Ishikawa (cell line): ENCODE measurements at regions not wholly inside any gene's neighbourhood (a gene's known extent, or its start where the extent isn't known, plus 50 kb on each side); places are given as distances from the start of the nearest gene placed in this dataset.

Experiments used
- CEBPB ChIP-seq: IDR thresholded peaks from 2 replicates; pipeline ENCODE4 v1.6.1; 2012
- CREB1 ChIP-seq: IDR thresholded peaks from 2 replicates; pipeline ENCODE4 v1.6.1; 2012; ENCODE audit warnings: low read depth
- EGR1 ChIP-seq: IDR thresholded peaks from 2 replicates; pipeline ENCODE4 v1.6.1; 2012
- EP300 ChIP-seq: IDR thresholded peaks from 2 replicates; pipeline ENCODE4 v1.6.1; 2012; ENCODE audit warnings: borderline replicate concordance
- FOXM1 ChIP-seq: IDR thresholded peaks from 2 replicates; pipeline ENCODE4 v1.6.1; 2012; ENCODE audit warnings: low read depth, borderline replicate concordance
- NFIC ChIP-seq: IDR thresholded peaks from 2 replicates; pipeline ENCODE4 v1.6.1; 2012
- RAD21 ChIP-seq: IDR thresholded peaks from 2 replicates; pipeline ENCODE4 v1.6.1; 2012; ENCODE audit warnings: low read depth
- TAF1 ChIP-seq: IDR thresholded peaks from 2 replicates; pipeline ENCODE4 v1.6.1; 2012; ENCODE audit warnings: low read depth, mild to moderate bottlenecking
- TCF12 ChIP-seq: IDR thresholded peaks from 2 replicates; pipeline ENCODE4 v1.6.1; 2012; ENCODE audit warnings: low read depth
- TEAD4 ChIP-seq: IDR thresholded peaks from 2 replicates; pipeline ENCODE4 v1.6.1; 2012
- YY1 ChIP-seq: IDR thresholded peaks from 2 replicates; pipeline ENCODE4 v1.6.1; 2012; ENCODE audit warnings: low read depth
- ZBTB7A ChIP-seq: IDR thresholded peaks from 2 replicates; pipeline ENCODE4 v1.6.1; 2012; ENCODE audit warnings: low read depth
- TF ChIP-seq, protein P1 (sequence below): IDR thresholded peaks from 2 replicates; pipeline ENCODE4 v1.6.1; 2012; ENCODE audit warnings: low read depth, mild to moderate bottlenecking
- TF ChIP-seq, protein P2 (sequence below): IDR thresholded peaks from 2 replicates; pipeline ENCODE4 v1.6.1; 2012
- TF ChIP-seq, protein P3 (sequence below): IDR thresholded peaks from 2 replicates; pipeline ENCODE4 v1.6.1; 2012

DNA sequence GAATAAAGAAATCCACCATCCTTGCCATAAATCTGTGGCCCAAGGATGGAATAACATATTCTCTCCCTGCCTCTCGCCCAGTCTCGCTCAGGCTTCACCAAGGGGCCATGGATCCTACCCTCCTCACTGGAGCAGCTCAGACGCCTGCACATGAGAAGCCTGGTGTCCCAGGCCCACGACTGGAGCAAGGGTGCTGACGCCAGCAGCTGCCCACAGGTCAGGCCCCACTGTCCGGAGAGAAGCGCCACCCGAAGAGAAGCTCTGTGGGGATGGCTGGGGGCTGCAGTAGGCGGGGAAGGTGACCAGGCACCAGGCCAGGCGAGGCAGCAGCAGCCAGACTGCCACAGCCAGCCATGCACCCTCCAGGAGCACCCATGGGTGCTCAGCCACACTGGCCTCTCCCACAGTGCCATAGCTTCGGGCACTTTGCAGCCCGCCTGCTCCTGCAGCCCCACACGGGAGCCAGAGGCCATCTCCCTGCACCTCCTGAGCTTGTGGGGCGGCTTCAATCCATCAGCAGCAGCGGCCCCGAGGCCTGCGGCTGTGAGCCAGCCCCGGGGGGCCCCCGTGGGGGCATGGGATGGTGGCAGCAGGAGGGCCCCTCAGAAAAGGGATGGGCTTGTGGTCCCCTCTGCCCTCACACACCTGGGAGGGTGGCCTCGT lies 286.2 kb upstream of the SGK1 start:
- TF ChIP-seq EP300 = no peak
- no peak for TF ChIP-seq CREB1
- TF ChIP-seq, protein P1, sequence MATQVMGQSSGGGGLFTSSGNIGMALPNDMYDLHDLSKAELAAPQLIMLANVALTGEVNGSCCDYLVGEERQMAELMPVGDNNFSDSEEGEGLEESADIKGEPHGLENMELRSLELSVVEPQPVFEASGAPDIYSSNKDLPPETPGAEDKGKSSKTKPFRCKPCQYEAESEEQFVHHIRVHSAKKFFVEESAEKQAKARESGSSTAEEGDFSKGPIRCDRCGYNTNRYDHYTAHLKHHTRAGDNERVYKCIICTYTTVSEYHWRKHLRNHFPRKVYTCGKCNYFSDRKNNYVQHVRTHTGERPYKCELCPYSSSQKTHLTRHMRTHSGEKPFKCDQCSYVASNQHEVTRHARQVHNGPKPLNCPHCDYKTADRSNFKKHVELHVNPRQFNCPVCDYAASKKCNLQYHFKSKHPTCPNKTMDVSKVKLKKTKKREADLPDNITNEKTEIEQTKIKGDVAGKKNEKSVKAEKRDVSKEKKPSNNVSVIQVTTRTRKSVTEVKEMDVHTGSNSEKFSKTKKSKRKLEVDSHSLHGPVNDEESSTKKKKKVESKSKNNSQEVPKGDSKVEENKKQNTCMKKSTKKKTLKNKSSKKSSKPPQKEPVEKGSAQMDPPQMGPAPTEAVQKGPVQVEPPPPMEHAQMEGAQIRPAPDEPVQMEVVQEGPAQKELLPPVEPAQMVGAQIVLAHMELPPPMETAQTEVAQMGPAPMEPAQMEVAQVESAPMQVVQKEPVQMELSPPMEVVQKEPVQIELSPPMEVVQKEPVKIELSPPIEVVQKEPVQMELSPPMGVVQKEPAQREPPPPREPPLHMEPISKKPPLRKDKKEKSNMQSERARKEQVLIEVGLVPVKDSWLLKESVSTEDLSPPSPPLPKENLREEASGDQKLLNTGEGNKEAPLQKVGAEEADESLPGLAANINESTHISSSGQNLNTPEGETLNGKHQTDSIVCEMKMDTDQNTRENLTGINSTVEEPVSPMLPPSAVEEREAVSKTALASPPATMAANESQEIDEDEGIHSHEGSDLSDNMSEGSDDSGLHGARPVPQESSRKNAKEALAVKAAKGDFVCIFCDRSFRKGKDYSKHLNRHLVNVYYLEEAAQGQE = no peak
- TF ChIP-seq TEAD4 = no peak
- TF ChIP-seq RAD21 = no peak
- no peak for TF ChIP-seq TCF12
- TF ChIP-seq YY1 = no peak
- no peak for TF ChIP-seq EGR1
- no peak for TF ChIP-seq ZBTB7A
- TF ChIP-seq TAF1 = no peak
- TF ChIP-seq, protein P2, sequence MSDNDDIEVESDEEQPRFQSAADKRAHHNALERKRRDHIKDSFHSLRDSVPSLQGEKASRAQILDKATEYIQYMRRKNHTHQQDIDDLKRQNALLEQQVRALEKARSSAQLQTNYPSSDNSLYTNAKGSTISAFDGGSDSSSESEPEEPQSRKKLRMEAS = no peak
- TF ChIP-seq, protein P3, sequence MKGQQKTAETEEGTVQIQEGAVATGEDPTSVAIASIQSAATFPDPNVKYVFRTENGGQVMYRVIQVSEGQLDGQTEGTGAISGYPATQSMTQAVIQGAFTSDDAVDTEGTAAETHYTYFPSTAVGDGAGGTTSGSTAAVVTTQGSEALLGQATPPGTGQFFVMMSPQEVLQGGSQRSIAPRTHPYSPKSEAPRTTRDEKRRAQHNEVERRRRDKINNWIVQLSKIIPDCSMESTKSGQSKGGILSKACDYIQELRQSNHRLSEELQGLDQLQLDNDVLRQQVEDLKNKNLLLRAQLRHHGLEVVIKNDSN = no peak
- no peak for TF ChIP-seq FOXM1
- TF ChIP-seq CEBPB = no peak
- no peak for TF ChIP-seq NFIC

DNA sequence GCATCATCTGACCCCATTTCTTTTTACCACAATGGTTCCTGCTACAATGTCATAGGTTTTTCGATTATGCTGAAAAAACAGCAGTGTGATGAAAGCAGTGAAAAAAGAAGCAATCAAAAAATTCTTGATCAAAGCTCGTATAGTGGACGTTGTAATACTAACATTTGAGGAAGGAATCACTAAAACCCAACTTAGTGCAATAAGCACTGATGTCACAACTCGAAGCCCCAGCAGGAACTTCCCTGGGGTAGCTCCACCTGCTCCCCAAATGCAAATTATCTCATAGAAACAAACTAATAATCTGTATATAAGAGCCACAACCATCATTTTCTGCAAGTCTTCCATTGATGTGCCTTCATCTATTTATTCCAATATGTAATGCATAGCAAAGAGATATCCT lies 285.6 kb upstream of the SGK1 start:
- TF ChIP-seq ZBTB7A = no peak
- TF ChIP-seq EGR1 = no peak
- TF ChIP-seq FOXM1 = no peak
- TF ChIP-seq TEAD4 = no peak
- no peak for TF ChIP-seq NFIC
- TF ChIP-seq TAF1 = no peak
- no peak for TF ChIP-seq TCF12
- TF ChIP-seq, protein P1 = no peak
- TF ChIP-seq, protein P3 = no peak
- no peak for TF ChIP-seq CREB1
- no peak for TF ChIP-seq YY1
- no peak for TF ChIP-seq CEBPB
- no peak for TF ChIP-seq EP300
- no peak for TF ChIP-seq RAD21
- TF ChIP-seq, protein P2 = no peak

DNA sequence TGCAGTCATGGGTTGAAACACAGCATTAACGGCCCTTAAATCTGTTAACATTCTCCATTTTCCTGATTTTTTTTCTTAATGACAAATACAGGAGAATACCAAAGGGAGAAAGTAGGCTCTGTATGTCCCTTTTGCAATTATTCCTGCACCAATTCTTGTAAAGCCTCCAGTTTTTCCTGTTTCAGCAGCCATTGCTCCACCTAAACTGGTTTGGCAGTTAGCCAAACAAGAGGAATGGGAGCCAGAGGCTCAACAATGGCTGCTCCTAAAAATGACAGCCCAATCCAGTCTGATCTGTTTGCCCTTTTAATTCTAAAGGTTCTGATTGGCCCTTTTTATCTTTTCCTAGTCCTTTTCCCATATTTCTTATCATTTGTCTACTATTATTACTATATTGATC lies 284.2 kb upstream of the SGK1 start:
- TF ChIP-seq EGR1 (no peak), CEBPB (no peak), RAD21 (no peak), NFIC (no peak; the same call in 1 of the 2 replicates), EP300 (no peak), YY1 (no peak), TCF12 (no peak)
- TF ChIP-seq, protein P1 = no peak
- TF ChIP-seq, protein P2 = no peak

DNA sequence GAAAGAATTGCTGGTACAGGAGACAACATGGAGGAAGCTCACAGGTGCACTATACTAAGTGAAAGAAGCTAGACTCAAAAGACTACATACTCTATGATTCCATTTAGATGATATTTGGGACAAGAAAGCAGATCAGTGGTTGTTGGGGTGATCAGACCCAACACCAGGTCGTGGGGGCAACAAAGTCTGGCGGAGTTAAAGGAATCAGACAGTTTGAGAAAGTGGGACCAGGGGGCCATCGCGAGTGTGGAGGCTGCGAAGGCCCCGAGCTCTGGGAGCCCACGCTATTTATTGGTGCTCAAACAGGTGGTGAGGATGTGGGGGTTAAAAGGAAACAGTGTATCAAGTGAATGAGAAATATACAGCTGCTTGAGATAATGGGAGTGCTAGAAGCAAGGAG lies 282.8 kb upstream of the SGK1 start:
- TF ChIP-seq EGR1 (no peak), RAD21 (no peak), CREB1 (no peak), ZBTB7A (no peak), TEAD4 (no peak), YY1 (no peak), FOXM1 (no peak), TAF1 (no peak), EP300 (no peak), CEBPB (no peak), NFIC (no peak)
- TF ChIP-seq, protein P3 = no peak
- TF ChIP-seq, protein P2 = no peak
- TF ChIP-seq, protein P1 = no peak
